AG10803 (cell line): ENCODE measurements at regions not wholly inside any gene's neighbourhood (a gene's known extent, or its start where the extent isn't known, plus 50 kb on each side); places are given as distances from the start of the nearest gene placed in this dataset.

Experiments used
- DNase-seq: peaks from one replicate; pipeline ENCODE4 v3.0.0; 2010; ENCODE audit warnings: low read depth
- H3K4me3 ChIP-seq: 2 replicates; pipeline ENCODE4 v1.5.1; 2011; ENCODE audit warnings: mild to moderate bottlenecking, low read length, control low read depth
- TF ChIP-seq, protein P1 (sequence below): conservative IDR thresholded peaks from 2 replicates; pipeline ENCODE4 v1.5.1; 2011; ENCODE audit warnings: mild to moderate bottlenecking, low read length, control low read depth, inconsistent platforms

GRCh38 chr9:106616851-106617345 is 246.1 kb upstream of the ZNF462 start:
- TF ChIP-seq, protein P1, sequence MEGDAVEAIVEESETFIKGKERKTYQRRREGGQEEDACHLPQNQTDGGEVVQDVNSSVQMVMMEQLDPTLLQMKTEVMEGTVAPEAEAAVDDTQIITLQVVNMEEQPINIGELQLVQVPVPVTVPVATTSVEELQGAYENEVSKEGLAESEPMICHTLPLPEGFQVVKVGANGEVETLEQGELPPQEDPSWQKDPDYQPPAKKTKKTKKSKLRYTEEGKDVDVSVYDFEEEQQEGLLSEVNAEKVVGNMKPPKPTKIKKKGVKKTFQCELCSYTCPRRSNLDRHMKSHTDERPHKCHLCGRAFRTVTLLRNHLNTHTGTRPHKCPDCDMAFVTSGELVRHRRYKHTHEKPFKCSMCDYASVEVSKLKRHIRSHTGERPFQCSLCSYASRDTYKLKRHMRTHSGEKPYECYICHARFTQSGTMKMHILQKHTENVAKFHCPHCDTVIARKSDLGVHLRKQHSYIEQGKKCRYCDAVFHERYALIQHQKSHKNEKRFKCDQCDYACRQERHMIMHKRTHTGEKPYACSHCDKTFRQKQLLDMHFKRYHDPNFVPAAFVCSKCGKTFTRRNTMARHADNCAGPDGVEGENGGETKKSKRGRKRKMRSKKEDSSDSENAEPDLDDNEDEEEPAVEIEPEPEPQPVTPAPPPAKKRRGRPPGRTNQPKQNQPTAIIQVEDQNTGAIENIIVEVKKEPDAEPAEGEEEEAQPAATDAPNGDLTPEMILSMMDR, result no peak
- no peak overlapping the region for H3K4me3 ChIP-seq
- DNase-seq, result no peak

DNA sequence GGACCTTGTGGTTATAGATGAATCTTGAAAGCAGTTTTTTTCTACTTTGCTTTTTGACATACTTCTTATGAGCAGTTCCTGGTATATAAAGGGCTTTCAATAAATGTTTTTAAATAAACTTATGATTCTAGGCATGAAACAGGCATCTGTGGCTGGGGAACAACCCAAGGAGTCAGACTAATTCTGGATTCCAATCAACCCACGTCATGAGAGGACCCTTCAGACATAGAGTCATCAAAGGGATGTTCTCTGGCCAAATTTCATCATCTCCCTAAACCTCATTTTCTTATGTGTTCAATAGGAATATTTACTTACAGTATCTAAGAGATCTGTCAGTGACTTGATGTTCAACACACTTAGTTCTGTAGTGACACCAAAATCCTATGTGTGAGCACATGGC is 243.8 kb upstream of the ZNF462 start:
- TF ChIP-seq, protein P1, result no peak
- DNase-seq, result peak; percentile 55
- no peak overlapping the region for H3K4me3 ChIP-seq

- DNase-seq, result no peak
- TF ChIP-seq, protein P1, result no peak
- no peak overlapping the region for H3K4me3 ChIP-seq
Measured at GRCh38 chr9:106620081-106620480, 242.9 kb upstream of the ZNF462 start.

DNA sequence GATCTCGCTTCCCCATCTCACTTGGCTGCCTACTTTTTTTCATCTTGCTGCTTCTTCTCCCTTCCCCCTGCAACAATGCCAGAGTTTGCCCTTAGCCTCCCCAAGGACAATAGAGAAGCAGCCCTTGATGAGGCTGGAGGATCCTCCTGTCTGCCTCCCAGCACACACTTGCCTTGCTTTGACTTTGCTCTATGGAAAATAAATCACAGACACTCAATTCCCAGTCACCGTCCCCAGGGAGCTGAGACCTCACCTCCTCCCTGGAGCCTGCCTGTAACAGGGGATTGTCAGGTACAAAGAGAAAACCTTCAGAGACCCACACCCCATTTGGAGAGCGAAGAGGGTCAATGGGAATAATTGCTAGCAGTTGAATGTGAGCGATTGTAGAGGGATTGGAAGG is 242.1 kb upstream of the ZNF462 start:
- no peak for DNase-seq
- TF ChIP-seq, protein P1, result no peak
- no peak overlapping the region for H3K4me3 ChIP-seq

DNA sequence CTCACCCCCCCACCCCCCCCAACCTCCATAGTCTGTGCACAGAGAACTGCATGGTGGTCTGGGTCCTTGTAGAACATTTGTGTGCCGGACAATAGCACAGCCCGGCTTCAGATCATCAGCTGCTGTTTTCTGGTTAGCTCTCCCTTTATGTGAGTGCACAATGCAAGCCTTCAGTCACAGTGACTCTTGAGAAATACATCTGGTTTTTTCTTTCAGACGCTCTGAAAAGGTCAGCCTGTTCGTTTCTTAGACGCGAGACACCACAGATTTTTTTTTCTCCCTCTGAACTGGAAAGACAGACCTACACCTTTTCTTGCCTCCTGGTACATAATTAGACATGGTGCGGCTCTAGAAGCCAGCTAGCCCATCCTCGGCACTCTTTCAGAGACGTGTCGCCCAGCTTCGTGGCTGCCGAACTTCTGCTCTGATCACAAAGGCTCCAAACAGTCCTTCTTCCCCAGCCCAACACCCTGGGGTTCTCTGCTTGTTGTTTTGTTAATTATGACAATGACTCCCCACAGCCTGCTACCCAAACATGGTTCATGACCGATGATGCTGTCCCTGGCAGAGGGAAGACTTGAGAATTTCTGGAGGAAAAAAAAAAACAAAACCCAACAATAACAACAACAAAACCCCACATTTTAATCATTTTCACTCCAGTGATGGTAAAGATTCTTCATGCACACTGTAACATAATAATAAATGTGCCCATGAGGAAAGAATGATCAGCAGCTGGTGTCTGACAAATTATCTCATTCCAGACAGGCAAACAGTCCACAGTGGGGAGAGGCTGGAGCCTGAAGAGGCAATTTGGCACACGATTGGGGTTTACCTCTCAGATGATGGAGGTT is 241.4 kb upstream of the ZNF462 start:
- DNase-seq, result peak; percentile 15
- no peak overlapping the region; the same call in 1 of the 2 replicates for H3K4me3 ChIP-seq

DNA sequence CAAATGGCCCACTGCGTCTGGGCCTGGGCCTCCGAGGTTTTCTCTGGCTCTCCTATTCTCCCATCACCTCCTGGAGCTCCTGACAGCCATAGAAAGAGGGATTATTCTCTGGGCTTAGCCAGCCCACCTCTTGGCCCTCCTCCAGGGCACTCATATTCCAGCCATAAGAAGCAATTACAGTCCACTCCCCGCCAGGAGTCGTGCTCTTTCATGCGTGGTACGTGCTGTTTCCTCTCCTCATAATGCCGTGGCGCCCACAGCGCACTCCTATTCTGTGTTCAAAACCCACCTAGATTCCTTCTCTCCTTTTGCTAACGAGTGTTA is 240.8 kb upstream of the ZNF462 start:
- TF ChIP-seq, protein P1, result no peak
- no peak for DNase-seq
- no peak overlapping the region for H3K4me3 ChIP-seq

More for the DNA sequence above, 241.4 kb upstream of the ZNF462 start:
- TF ChIP-seq, protein P1, result no peak

- TF ChIP-seq, protein P1, result no peak
- H3K4me3 ChIP-seq, result no peak overlapping the region
- no peak for DNase-seq
Measured at GRCh38 chr9:106623558-106623957, 239.4 kb upstream of the ZNF462 start.
